HG03432 (cell line): ENCODE measurements at regions not wholly inside any gene's neighbourhood (a gene's known extent, or its start where the extent isn't known, plus 50 kb on each side); places are given as distances from the start of the nearest gene placed in this dataset.

Source experiments
- ATAC-seq: cut with Tn5 transposase; IDR thresholded peaks from one replicate; pipeline ENCODE4 v1.9.1; 2021; ENCODE audit warnings: mild to moderate bottlenecking, moderate library complexity; ENCODE audit not compliant: unreplicated experiment

GRCh38 chr7:108686494-108686893 lies 116.8 kb downstream of the DNAJB9 start:
- no peak for ATAC-seq

DNA sequence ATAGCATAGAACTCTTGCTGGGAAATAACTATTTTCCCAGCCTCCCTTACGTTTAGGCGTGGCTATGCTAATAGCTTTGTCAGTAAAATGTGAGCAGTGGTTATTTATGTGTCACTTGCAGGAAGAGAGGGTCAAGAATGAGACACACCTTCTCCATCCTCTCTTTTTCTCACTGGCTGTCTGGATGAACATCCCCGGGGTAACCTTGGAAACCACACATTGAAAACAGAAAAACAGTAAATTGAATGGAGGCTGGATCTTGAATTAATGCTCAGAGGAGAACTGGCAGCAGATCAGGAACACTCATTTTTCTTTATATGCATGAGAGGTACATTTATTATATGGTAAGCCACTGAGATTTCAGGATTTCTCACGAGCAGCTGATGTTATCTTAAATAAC lies 127.6 kb downstream of the DNAJB9 start:
- ATAC-seq = no peak

DNA sequence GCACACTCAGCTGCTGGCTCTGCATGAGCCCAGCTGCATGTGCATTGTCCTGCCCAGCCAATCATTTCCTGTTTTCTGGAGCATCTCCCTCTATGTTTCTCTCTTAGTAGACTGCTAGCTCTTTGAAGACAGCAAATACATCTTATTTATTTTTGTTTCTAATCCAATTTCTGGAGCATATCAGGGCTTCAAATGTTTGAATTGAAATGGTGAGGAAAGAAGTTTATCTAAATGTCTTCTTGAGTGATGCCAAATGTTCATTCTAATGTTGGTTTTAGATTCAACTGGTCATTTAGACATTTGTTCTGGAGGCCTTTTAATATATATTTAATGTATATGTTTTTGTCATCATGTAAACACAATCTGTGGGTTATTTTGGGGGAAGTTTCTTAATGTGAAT lies 141.9 kb downstream of the DNAJB9 start:
- no peak for ATAC-seq

DNA sequence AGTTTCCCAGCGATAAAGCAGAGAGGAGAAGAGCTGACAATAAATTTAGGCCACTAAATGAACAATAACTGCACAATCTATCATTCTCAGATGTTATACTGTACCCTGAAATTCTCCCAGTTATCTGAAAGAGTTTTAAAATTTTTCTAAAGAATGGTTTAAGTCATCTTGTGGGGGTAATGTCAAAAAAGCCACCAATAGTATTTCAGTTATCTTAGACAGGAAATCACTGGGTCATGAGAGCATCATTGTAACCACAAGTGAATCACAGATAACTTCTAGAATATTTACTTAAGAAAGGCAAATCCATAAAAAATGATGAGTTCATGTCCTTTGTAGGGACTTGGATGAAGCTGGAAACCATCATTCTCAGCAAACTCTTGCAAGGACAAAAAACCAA lies 147.1 kb downstream of the DNAJB9 start:
- no peak for ATAC-seq

GRCh38 chr7:108717781-108718180 lies 148.1 kb downstream of the DNAJB9 start:
- no peak for ATAC-seq

- ATAC-seq = no peak
Observed at GRCh38 chr7:108719631-108720030, 150.0 kb downstream of the DNAJB9 start.

GRCh38 chr7:108722561-108722960 lies 152.9 kb downstream of the DNAJB9 start:
- no peak for ATAC-seq

DNA sequence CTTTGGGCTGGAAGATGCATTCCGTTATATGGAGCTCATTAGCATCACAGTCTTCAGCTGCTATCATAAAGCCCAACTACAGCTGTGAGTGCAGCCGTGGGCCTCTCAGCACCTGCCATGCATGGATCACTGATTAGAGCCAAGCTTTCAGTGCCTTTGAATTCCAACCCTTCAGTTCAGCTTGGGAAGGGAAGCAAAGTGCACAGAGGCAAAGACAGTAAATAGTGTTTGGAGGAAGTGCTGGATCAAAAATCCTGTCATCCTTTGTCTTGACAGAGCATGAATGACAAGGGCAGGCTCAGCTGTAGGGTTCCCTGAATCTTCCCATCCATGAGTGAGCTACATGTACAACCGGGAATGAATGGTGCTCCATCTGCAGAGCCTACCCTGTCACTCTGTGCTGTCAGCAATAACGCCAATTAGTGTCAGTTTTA lies 153.7 kb downstream of the DNAJB9 start:
- no peak for ATAC-seq

DNA sequence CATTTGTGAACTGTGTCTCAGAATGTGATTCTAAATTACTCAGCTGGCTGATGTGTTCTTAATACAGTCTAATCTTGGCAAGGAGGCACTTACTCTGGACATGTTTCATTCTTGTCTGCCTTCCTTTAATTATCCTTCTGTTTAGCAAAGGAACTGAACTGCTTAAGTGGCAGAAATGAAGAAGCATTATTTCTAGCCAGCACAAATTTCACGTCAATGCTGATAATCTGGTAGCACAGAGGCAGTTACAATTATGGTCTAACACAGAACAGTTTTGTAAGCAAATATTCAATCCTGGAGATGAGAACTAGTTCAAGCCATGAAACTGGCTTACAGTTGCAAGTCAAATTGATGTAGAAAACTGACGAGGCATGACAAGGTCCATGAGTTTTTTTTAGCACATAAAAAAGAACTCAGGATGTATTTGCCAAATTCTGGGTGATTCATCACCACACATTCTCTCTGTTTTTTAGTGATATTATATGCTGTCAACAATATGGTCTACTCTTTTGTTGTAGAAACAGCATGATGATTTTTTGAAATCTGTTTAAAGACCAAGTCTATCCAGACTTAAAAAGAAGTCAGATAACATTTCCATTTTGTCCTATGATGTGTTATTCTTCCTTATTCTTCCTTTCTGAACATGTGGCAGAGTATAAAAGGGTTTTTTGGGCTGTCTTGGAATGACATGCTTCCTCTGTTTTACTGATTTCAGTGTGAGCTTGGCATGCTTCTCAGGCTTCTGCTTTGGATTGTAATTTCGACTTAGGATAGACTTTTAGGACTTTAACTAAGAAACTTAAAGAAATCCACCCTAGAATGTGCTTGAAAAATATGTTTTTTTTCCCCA lies 154.8 kb downstream of the DNAJB9 start:
- no peak for ATAC-seq

- no peak for ATAC-seq
Observed at GRCh38 chr7:108735814-108736213, 166.1 kb downstream of the DNAJB9 start.

GRCh38 chr7:108736221-108736891 lies 166.7 kb downstream of the DNAJB9 start:
- ATAC-seq = no peak

DNA sequence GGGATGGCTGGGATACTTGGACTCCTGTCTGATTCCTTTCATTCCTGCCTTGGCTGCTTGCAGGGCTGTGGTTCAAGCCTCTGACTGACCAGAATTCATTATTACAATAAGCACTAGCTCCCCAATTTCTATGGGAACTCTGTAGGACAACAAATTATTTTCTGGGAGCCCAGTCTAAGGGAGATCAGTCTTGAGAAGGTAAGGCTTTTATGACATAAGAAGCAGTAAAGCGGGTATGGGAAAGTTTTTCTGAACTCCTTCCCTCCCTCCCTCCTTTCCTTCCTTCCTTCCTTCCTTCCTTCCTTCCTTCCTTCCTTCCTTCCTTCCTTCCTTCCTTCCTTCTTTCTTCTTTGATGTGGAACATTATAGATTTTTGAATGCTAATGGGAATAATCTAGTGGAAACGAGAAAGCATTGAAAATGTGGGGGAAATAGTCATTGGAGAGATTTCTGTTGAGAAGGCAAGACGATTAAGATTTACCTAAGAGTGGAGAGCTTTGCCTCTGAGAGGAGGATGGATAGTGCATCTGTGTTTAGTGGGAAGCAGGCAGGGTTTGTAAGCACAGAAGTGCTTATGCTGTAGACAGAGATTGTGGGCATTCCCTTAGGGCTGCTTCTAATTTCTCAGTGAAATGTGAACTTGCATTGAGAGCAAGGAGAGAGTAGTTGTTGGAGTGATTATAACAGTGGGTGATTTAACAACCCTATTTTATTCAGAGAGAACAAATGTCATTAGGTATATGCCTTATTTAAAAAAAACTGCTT lies 201.5 kb downstream of the DNAJB9 start:
- ATAC-seq = no peak

GRCh38 chr7:108771853-108772252 lies 202.2 kb downstream of the DNAJB9 start:
- no peak for ATAC-seq

DNA sequence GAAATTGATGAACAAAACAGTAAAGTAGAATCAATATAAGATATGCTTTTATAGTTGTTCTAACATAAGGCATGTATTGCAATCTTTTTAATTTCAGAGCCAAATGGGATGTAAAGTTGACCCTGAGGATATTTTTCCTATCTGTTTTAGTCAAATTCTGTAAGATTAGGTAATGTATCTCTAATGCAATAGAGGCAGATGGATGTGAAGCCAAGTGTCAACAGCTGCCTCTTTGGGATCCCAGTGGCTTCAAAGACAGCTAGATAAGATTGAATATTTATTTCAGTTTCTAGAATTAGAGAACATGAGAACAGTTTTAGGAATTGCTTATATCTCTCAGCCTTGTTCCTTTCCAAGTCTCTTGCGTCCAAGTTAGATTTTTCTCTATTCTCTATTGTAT lies 208.3 kb downstream of the DNAJB9 start:
- no peak for ATAC-seq

GRCh38 chr7:108789451-108789850 lies 219.8 kb downstream of the DNAJB9 start:
- no peak for ATAC-seq

DNA sequence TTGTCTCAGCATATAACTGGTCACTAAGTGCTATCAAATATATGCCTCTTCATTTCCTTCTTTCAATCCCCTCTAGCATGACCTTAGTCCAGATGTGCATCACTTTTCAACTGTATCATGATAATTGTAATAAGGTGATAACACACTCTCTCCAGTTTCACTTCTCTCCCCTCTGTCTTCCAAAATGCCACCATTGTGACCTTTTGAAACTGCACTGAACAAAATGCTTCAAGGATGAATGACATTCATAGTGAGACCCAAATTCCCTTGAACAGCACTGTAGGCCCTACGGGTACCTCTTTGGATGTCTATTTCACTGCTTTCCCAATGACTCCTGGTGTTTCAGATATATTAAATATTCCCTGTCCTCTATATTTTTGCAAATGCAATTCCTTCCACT lies 224.8 kb downstream of the DNAJB9 start:
- peak; percentile 67 for ATAC-seq

DNA sequence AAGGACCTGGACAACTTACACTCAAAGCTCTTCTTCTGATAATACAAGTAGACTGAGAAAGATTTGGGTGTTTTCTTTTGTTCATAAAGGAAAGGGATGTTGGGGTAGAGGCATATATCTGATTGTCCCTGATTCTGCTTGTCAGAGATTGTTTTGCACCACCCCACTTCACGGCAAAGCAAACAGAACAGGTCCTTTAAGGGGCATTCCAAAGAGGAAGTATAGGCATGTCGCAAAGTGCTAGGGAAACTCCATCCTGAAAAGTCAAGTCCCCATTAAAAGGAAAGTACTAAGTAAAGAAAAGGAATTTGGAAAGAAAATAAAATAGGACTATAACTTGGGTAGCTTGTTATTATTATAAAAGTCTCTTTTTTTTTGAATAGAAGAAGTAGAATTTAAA lies 233.0 kb downstream of the DNAJB9 start:
- ATAC-seq = peak; percentile 39

DNA sequence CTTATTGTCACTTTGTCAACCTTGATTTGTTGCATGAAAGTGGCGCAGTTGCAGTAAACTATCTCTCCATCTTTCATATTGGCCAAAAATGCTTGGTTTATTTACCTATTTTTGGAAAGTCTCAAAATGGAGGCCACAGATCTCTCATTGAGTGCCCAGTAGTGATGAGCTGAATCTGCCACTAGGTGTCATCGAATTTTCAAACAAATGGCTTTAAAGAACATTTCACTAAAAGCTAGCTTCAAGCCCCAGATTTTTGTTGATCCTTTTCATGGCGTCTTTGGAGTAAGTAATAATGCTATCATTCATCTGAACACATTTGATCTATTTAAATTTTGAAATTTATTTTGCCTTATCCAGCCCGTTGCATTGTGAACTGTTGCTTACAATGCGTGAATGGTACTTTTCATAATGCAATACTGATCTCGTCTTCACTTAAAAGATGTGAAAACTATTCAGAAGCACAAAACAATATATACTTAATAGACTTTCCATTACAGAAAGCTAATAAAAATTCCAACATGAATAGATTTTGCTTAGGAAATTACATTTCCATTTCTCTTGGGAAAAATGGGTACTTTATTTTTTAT lies 236.2 kb downstream of the DNAJB9 start:
- ATAC-seq = peak; percentile 66

DNA sequence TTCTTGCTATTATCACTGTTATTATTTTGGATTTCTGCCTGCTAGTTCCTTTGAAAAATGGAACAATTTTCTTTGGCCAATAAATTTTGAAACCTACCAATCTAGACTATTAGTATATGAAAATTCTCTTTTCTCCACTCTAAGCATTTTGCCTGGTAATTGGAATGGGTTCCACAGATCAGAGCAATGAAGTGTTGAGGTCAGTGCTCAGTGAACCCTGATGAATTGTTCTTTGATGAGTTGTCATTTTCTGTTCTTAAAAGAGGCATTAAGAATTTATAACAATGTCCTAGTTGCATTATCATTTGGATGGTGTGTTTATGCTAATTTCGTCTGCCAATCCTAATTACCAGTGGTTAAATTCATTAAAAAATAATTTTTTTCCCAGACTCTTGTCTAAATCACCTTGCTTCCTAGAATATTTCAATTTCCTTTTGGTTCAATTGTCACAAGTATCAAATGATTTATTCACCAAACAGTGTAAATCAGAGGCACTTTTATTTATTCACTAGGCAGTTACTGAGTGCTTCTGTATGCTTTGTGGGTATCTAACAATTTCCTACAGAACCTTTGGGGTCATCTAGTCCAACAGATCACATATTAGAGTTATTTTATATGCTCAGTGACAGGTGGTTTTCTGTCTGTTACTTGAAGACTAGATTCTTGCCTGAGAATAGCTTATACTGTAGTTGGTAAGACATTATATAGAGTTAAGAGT lies 239.0 kb downstream of the DNAJB9 start:
- ATAC-seq = no peak

DNA sequence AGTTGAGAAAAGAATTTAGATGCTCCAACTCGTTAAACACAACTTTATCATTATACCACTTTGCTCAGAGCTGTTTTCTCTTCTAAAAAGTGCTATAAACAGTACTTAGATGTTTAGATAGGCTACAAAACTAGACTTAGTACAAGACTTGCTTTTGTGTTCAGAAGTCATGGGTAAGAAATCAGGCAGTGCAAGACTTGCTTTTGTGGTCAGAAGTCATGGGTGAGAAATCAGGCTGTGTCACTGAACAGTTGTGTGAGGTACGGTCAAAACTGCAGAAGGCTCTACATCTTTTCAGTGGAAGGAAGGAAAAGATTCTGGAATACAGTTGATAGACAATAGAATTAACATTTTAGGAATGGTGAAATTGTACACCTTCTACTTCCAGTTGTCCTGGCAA lies 239.7 kb downstream of the DNAJB9 start:
- ATAC-seq = no peak
